ENCODE measurements at regions not wholly inside any gene's neighbourhood (a gene's known extent, or its start where the extent isn't known, plus 50 kb on each side); places are given as distances from the start of the nearest gene placed in this dataset.

- TF ChIP-seq CTCF (IDR thresholded peaks at IDR 0.05): no peak
- H3K4me3 ChIP-seq: no peak overlapping the region
- DNase-seq: no peak
- no peak overlapping the region for H3K27ac ChIP-seq
- no peaks in the 10 kb centered on the region for H3K9me3 ChIP-seq
- no peaks in the 10 kb centered on the region for H3K4me1 ChIP-seq
- H3K36me3 ChIP-seq: no peaks in the 10 kb centered on the region
- H3K27me3 ChIP-seq: no peaks in the 10 kb centered on the region
These were observed 1060.6 kb upstream of the CDH8 start for GRCh38 chr16:63096857-63097256.

GRCh38 chr16:63092736-63093135 is 1056.5 kb upstream of the CDH8 start:
- H3K4me3 ChIP-seq: no peak overlapping the region
- no peak overlapping the region for H3K27ac ChIP-seq
- no peaks in the 10 kb centered on the region for H3K27me3 ChIP-seq
- DNase-seq: no peak
- H3K4me1 ChIP-seq: no peaks in the 10 kb centered on the region
- no peaks in the 10 kb centered on the region for H3K9me3 ChIP-seq
- no peaks in the 10 kb centered on the region for H3K36me3 ChIP-seq
- no peak for TF ChIP-seq CTCF (IDR thresholded peaks at IDR 0.05)
- TF ChIP-seq POLR2A (IDR thresholded peaks at IDR 0.05): no peak

- no peaks in the 10 kb centered on the region for H3K4me1 ChIP-seq
- no peak overlapping the region for H3K4me3 ChIP-seq
- TF ChIP-seq CTCF (IDR thresholded peaks at IDR 0.05) (no peak), POLR2A (IDR thresholded peaks at IDR 0.05) (no peak)
- no peaks in the 10 kb centered on the region for H3K36me3 ChIP-seq
- H3K9me3 ChIP-seq: no peaks in the 10 kb centered on the region
- no peak overlapping the region for H3K27ac ChIP-seq
- no peak for DNase-seq
- H3K27me3 ChIP-seq: no peaks in the 10 kb centered on the region
These were observed 1045.9 kb upstream of the CDH8 start for GRCh38 chr16:63082101-63082500.

GRCh38 chr16:63080746-63081145 is 1044.5 kb upstream of the CDH8 start:
- DNase-seq: no peak
- TF ChIP-seq POLR2A (IDR thresholded peaks at IDR 0.05): no peak
- TF ChIP-seq CTCF (IDR thresholded peaks at IDR 0.05): no peak
- Histone ChIP-seq H3K27ac (no peak overlapping the region), H3K36me3 (no peaks in the 10 kb centered on the region), H3K4me3 (no peak overlapping the region), H3K4me1 (no peaks in the 10 kb centered on the region), H3K9me3 (no peaks in the 10 kb centered on the region), H3K27me3 (no peaks in the 10 kb centered on the region)

- TF ChIP-seq CTCF (IDR thresholded peaks at IDR 0.05) (no peak), POLR2A (IDR thresholded peaks at IDR 0.05) (no peak)
- Histone ChIP-seq H3K36me3 (no peaks in the 10 kb centered on the region), H3K27me3 (no peaks in the 10 kb centered on the region), H3K4me1 (no peaks in the 10 kb centered on the region), H3K9me3 (peaks cover 0 to 2% (median 0%) of the 10 kb centered on the region in 4 donors), H3K27ac (no peak overlapping the region), H3K4me3 (no peak overlapping the region)
- no peak for DNase-seq
These were observed 1032.8 kb upstream of the CDH8 start for GRCh38 chr16:63069047-63069446.

- Histone ChIP-seq H3K4me3 (no peak overlapping the region), H3K27ac (no peak overlapping the region), H3K27me3 (no peaks in the 10 kb centered on the region), H3K4me1 (no peaks in the 10 kb centered on the region), H3K9me3 (peaks cover 0 to 2% (median 0%) of the 10 kb centered on the region in 4 donors), H3K36me3 (no peaks in the 10 kb centered on the region)
- TF ChIP-seq CTCF (IDR thresholded peaks at IDR 0.05) (no peak), POLR2A (IDR thresholded peaks at IDR 0.05) (no peak)
- no peak for DNase-seq
These were observed 1030.9 kb upstream of the CDH8 start for GRCh38 chr16:63067141-63067540.
